ENCODE measurements at regions not wholly inside any gene's neighbourhood (a gene's known extent, or its start where the extent isn't known, plus 50 kb on each side); places are given as distances from the start of the nearest gene placed in this dataset.

- no peak for TF ChIP-seq CTCF (IDR thresholded peaks at IDR 0.05)
- Mint-ChIP-seq H3K9me3 (ENCODE audit: unreplicated experiment) (peaks cover 6% of the 10 kb centered on the region), H3K27ac (ENCODE audit: unreplicated experiment) (no peak overlapping the region), H3K4me1 (ENCODE audit: unreplicated experiment) (no peaks in the 10 kb centered on the region), H3K4me3 (ENCODE audit: unreplicated experiment) (no peak overlapping the region), H3K36me3 (ENCODE audit: unreplicated experiment) (no peaks in the 10 kb centered on the region), H3K27me3 (ENCODE audit: unreplicated experiment) (no peaks in the 10 kb centered on the region)
- no peak for DNase-seq (ENCODE audit: extremely low spot score, unreplicated experiment)
These were observed 94.0 kb upstream of the RMST start for GRCh38 chr12:97368462-97369163.

- Mint-ChIP-seq H3K27me3 (ENCODE audit: unreplicated experiment) (no peaks in the 10 kb centered on the region), H3K27ac (ENCODE audit: unreplicated experiment) (no peak overlapping the region), H3K4me3 (ENCODE audit: unreplicated experiment) (no peak overlapping the region), H3K9me3 (ENCODE audit: unreplicated experiment) (no peaks in the 10 kb centered on the region), H3K4me1 (ENCODE audit: unreplicated experiment) (no peaks in the 10 kb centered on the region), H3K36me3 (ENCODE audit: unreplicated experiment) (no peaks in the 10 kb centered on the region)
- TF ChIP-seq CTCF (IDR thresholded peaks at IDR 0.05), result no peak
- DNase-seq (ENCODE audit: extremely low spot score, unreplicated experiment), result no peak
These were observed 87.3 kb upstream of the RMST start for GRCh38 chr12:97375310-97375709.

- TF ChIP-seq CTCF (IDR thresholded peaks at IDR 0.05), result no peak
- H3K27ac Mint-ChIP-seq (ENCODE audit: unreplicated experiment), result no peak overlapping the region
- H3K27me3 Mint-ChIP-seq (ENCODE audit: unreplicated experiment), result no peaks in the 10 kb centered on the region
- peaks cover 24% of the 10 kb centered on the region for H3K9me3 Mint-ChIP-seq (ENCODE audit: unreplicated experiment)
- H3K4me1 Mint-ChIP-seq (ENCODE audit: unreplicated experiment), result no peaks in the 10 kb centered on the region
- no peak overlapping the region for H3K4me3 Mint-ChIP-seq (ENCODE audit: unreplicated experiment)
- DNase-seq (ENCODE audit: extremely low spot score, unreplicated experiment), result no peak
- H3K36me3 Mint-ChIP-seq (ENCODE audit: unreplicated experiment), result no peaks in the 10 kb centered on the region
These were observed 82.2 kb upstream of the RMST start for GRCh38 chr12:97380440-97380839.

- no peak for TF ChIP-seq CTCF (IDR thresholded peaks at IDR 0.05)
- Mint-ChIP-seq H3K27me3 (ENCODE audit: unreplicated experiment) (no peaks in the 10 kb centered on the region), H3K4me3 (ENCODE audit: unreplicated experiment) (no peak overlapping the region), H3K9me3 (ENCODE audit: unreplicated experiment) (peaks cover 25% of the 10 kb centered on the region), H3K36me3 (ENCODE audit: unreplicated experiment) (no peaks in the 10 kb centered on the region), H3K27ac (ENCODE audit: unreplicated experiment) (no peak overlapping the region), H3K4me1 (ENCODE audit: unreplicated experiment) (no peaks in the 10 kb centered on the region)
- no peak for DNase-seq (ENCODE audit: extremely low spot score, unreplicated experiment)
These were observed 77.5 kb upstream of the RMST start for GRCh38 chr12:97385121-97385520.

- H3K4me1 Mint-ChIP-seq (ENCODE audit: unreplicated experiment), result no peaks in the 10 kb centered on the region
- no peaks in the 10 kb centered on the region for H3K27me3 Mint-ChIP-seq (ENCODE audit: unreplicated experiment)
- no peak overlapping the region for H3K27ac Mint-ChIP-seq (ENCODE audit: unreplicated experiment)
- H3K36me3 Mint-ChIP-seq (ENCODE audit: unreplicated experiment), result no peaks in the 10 kb centered on the region
- TF ChIP-seq CTCF (IDR thresholded peaks at IDR 0.05), result no peak
- no peak for DNase-seq (ENCODE audit: extremely low spot score, unreplicated experiment)
- H3K9me3 Mint-ChIP-seq (ENCODE audit: unreplicated experiment), result peaks cover 21% of the 10 kb centered on the region
- H3K4me3 Mint-ChIP-seq (ENCODE audit: unreplicated experiment), result no peak overlapping the region
These were observed 76.4 kb upstream of the RMST start for GRCh38 chr12:97386133-97386581.
